K562 (cell line): ENCODE measurements at regions not wholly inside any gene's neighbourhood (a gene's known extent, or its start where the extent isn't known, plus 50 kb on each side); places are given as distances from the start of the nearest gene placed in this dataset.
A peak's percentile ranks its signal among the peaks of the same experiment; 100 is the strongest.

Experiments used
- ATF3 ChIP-seq, 2 experiments: fragments of 450-650 bp in 1 of 2; sonication (generic) in 1 of 2; formaldehyde crosslinking in 1 of 2; IDR thresholded peaks in 1 of 2; conservative IDR thresholded peaks in 1 of 2; 2 replicates each; pipeline versions ENCODE4 v1.6.1 to v1.8.1; 2016 to 2023; ENCODE audit warnings: mild to moderate bottlenecking in 2 of 2, moderate library complexity in 2 of 2, inconsistent platforms in 1 of 2, missing genetic modification reagents in 1 of 2
- ATF4 ChIP-seq: fragments of 450-650 bp; formaldehyde crosslinking; IDR thresholded peaks from 2 replicates; pipeline ENCODE4 v1.4.0; 2022; ENCODE audit warnings: mild to moderate bottlenecking, moderate library complexity
- ATF7 ChIP-seq: fragments of 450-650 bp; IDR thresholded peaks from 2 replicates; pipeline ENCODE4 v1.7.1; 2014; ENCODE audit warnings: mild to moderate bottlenecking, moderate library complexity
- CAMTA2 ChIP-seq: fragments of 250-450 bp; sonication (Bioruptor Pico); conservative IDR thresholded peaks from 2 replicates; pipeline ENCODE4 v1.5.1; 2022
- CBX2 ChIP-seq: fragments of 200-600 bp; sonication (generic); IDR thresholded peaks from one replicate; pipeline ENCODE4 v1.6.1; 2012; ENCODE audit warnings: mild to moderate bottlenecking, low read length, inconsistent platforms; ENCODE audit not compliant: insufficient read depth, poor library complexity, severe bottlenecking
- CBX5 ChIP-seq: IDR thresholded peaks from 2 replicates; pipeline ENCODE4 v1.6.1; 2014; ENCODE audit warnings: low read depth, borderline replicate concordance
- ELF2 ChIP-seq: fragments of 250-450 bp; sonication (Bioruptor Pico); IDR thresholded peaks from 2 replicates; pipeline ENCODE4 v1.5.0; 2021; ENCODE audit warnings: mild to moderate bottlenecking
- EP300 ChIP-seq: IDR thresholded peaks from 2 replicates; pipeline ENCODE4 v1.6.1; 2012; ENCODE audit warnings: low read length, improper control_type of control experiment
- HNRNPL ChIP-seq: fragments of 200-400 bp; formaldehyde crosslinking; IDR thresholded peaks from 2 replicates; pipeline ENCODE4 v1.6.1; 2017; ENCODE audit warnings: low read depth, mild to moderate bottlenecking, low read length
- L3MBTL2 ChIP-seq: fragments of 450-650 bp; IDR thresholded peaks from 2 replicates; pipeline ENCODE4 v1.6.1; 2016; ENCODE audit warnings: mild to moderate bottlenecking, moderate library complexity
- MEIS2 ChIP-seq: fragments of 450-650 bp; IDR thresholded peaks from 2 replicates; pipeline ENCODE4 v1.6.1; 2014; ENCODE audit warnings: mild to moderate bottlenecking; ENCODE audit not compliant: partially characterized antibody
- MLX ChIP-seq, 2 experiments: fragments of 450-650 bp in 1 of 2; sonication (generic) in 1 of 2; formaldehyde crosslinking; conservative IDR thresholded peaks; 2 replicates each; pipeline versions ENCODE4 v1.4.0 to v1.8.1; 2020 to 2022; ENCODE audit warnings: mild to moderate bottlenecking in 1 of 2, missing genetic modification reagents in 1 of 2
- NR2C2 ChIP-seq, 2 experiments: fragments of 200-800 bp in 1 of 2; sonication (Bioruptor generic) in 1 of 2; sonication (generic) in 1 of 2; formaldehyde crosslinking in 1 of 2; IDR thresholded peaks; 2 replicates each; pipeline versions ENCODE4 v1.6.1 to v1.8.0; 2016 to 2022; ENCODE audit warnings: mild to moderate bottlenecking in 1 of 2, missing compliant biosample characterization in 1 of 2, missing genetic modification characterization in 1 of 2, missing genetic modification reagents in 1 of 2
- PCBP1 ChIP-seq: fragments of 200-400 bp; formaldehyde crosslinking; IDR thresholded peaks from 2 replicates; pipeline ENCODE4 v1.6.1; 2018; ENCODE audit warnings: mild to moderate bottlenecking, low read depth, low read length; ENCODE audit not compliant: poor library complexity, severe bottlenecking
- POLR2B ChIP-seq: fragments of 450-650 bp; IDR thresholded peaks from 2 replicates; pipeline ENCODE4 v1.6.1; 2018; ENCODE audit warnings: low read depth; ENCODE audit not compliant: partially characterized antibody
- SRSF3 ChIP-seq: fragments of 200-400 bp; formaldehyde crosslinking; IDR thresholded peaks from 2 replicates; pipeline ENCODE4 v1.6.1; 2016; ENCODE audit warnings: mild to moderate bottlenecking, low read length, moderate library complexity; ENCODE audit not compliant: insufficient read depth
- TAF9B ChIP-seq: fragments of 450-650 bp; IDR thresholded peaks from 2 replicates; pipeline ENCODE4 v1.6.1; 2018; ENCODE audit warnings: mild to moderate bottlenecking; ENCODE audit not compliant: partially characterized antibody
- TFAP4 ChIP-seq: sonication (generic); formaldehyde crosslinking; IDR thresholded peaks from 2 replicates; pipeline ENCODE4 v1.8.0; 2022; ENCODE audit warnings: missing genetic modification reagents, mild to moderate bottlenecking, moderate library complexity, borderline replicate concordance
- TRIM24 ChIP-seq, 2 experiments: fragments of 450-650 bp; IDR thresholded peaks; 2 replicates each; pipeline ENCODE4 v1.6.1; 2016
- ZBTB1 ChIP-seq: sonication (generic); formaldehyde crosslinking; IDR thresholded peaks from 2 replicates; pipeline ENCODE4 v1.8.1; 2023; ENCODE audit warnings: missing genetic modification reagents, low read depth, mild to moderate bottlenecking, borderline replicate concordance
- ZBTB17 ChIP-seq: fragments of 450-650 bp; formaldehyde crosslinking; IDR thresholded peaks from 2 replicates; pipeline ENCODE4 v1.4.0; 2020; ENCODE audit warnings: mild to moderate bottlenecking
- ZNF12 ChIP-seq: sonication (generic); formaldehyde crosslinking; IDR thresholded peaks from 2 replicates; pipeline ENCODE4 v1.4.0; 2020; ENCODE audit warnings: mild to moderate bottlenecking, missing genetic modification reagents
- ZNF584 ChIP-seq: fragments of 200-800 bp; sonication (Bioruptor generic); IDR thresholded peaks from 2 replicates; pipeline ENCODE4 v1.6.1; 2016; ENCODE audit warnings: low read depth, mild to moderate bottlenecking, missing genetic modification characterization, missing compliant biosample characterization
- ZNF589 ChIP-seq: fragments of 200-800 bp; sonication (Bioruptor generic); IDR thresholded peaks from 2 replicates; pipeline ENCODE4 v1.6.1; 2016; ENCODE audit warnings: low read depth, missing genetic modification characterization, missing compliant biosample characterization
- ZSCAN32 ChIP-seq: fragments of 450-650 bp; formaldehyde crosslinking; IDR thresholded peaks from 2 replicates; pipeline ENCODE4 v1.4.0; 2020; ENCODE audit warnings: mild to moderate bottlenecking, moderate library complexity

- TF ChIP-seq ATF3 (IDR thresholded peaks at IDR 0.05) = peak; percentile 83
- no peak for TF ChIP-seq ATF3 (CRISPR knock-in tag; conservative IDR thresholded peaks at IDR 0.05)
- peak; percentile 3; the same call in 1 of the 2 replicates for TF ChIP-seq EP300
- no peak for TF ChIP-seq ZBTB17
- TF ChIP-seq HNRNPL = no peak
- TF ChIP-seq ZNF589 (CRISPR knock-in tag) = 0 out of 2 replicates have a peak, but pooled peaks have one; percentile 52
- no peak for TF ChIP-seq CBX5
- TF ChIP-seq ZNF584 (CRISPR knock-in tag) = 0 out of 2 replicates have a peak, but pooled peaks have one; percentile 35
- no peak for TF ChIP-seq ELF2 (CRISPR knock-in tag)
- no peak for TF ChIP-seq NR2C2 (CRISPR knock-in tag; IDR thresholded peaks at IDR 0.05)
- TF ChIP-seq NR2C2 (tag; IDR thresholded peaks at IDR 0.05) = 0 out of 2 replicates have a peak, but pooled peaks have one; percentile 32
- TF ChIP-seq ZNF12 = no peak
- TF ChIP-seq MEIS2 = peak; percentile 63
- TF ChIP-seq PCBP1 = no peak
- peak; percentile 81 for TF ChIP-seq L3MBTL2
- TF ChIP-seq CBX2 = no peak
- peak; percentile 72; the same call in 1 of the 2 replicates for TF ChIP-seq ATF7
- no peak for TF ChIP-seq TAF9B
- peak; percentile 93 for TF ChIP-seq ZSCAN32 (CRISPR knock-in tag)
- peak; percentile 93 for TF ChIP-seq ATF4 (CRISPR knock-in tag)
- no peak for TF ChIP-seq CAMTA2 (CRISPR knock-in tag)
- no peak for TF ChIP-seq POLR2B
- TF ChIP-seq TFAP4 (CRISPR knock-in tag) = no peak
- peak in 1 of 2 experiments; percentile 70; a peak in 2 of 4 replicates for TF ChIP-seq TRIM24 (IDR thresholded peaks at IDR 0.05)
- TF ChIP-seq ZBTB1 (CRISPR knock-in tag) = no peak
- TF ChIP-seq SRSF3 = no peak
- no peak for TF ChIP-seq MLX (CRISPR knock-in tag; conservative IDR thresholded peaks at IDR 0.05)
Observed at GRCh38 chr10:125392154-125392553, 231.8 kb upstream of the CTBP2 start (continued).
